Hindlimb muscle (tissue), 1 donor: ENCODE measurements at regions not wholly inside any gene's neighbourhood (a gene's known extent, or its start where the extent isn't known, plus 50 kb on each side); places are given as distances from the start of the nearest gene placed in this dataset.

Experiments
- DNase-seq: peaks from one replicate; pipeline ENCODE4 v3.0.0-alpha.2; 2013

GRCh38 chr17:13740686-13741085, 139.0 kb upstream of the HS3ST3A1 start:
- DNase-seq = no peak

- no peak for DNase-seq
Measured at GRCh38 chr17:13741744-13742143, 140.0 kb upstream of the HS3ST3A1 start.

- DNase-seq = no peak
Measured at GRCh38 chr17:13743906-13744305, 142.2 kb upstream of the HS3ST3A1 start.

GRCh38 chr17:13746404-13746803, 144.7 kb upstream of the HS3ST3A1 start:
- DNase-seq = no peak

GRCh38 chr17:13749166-13749890, 147.6 kb upstream of the HS3ST3A1 start:
- DNase-seq = no peak

- DNase-seq = no peak
Measured at GRCh38 chr17:13749891-13750235, 148.1 kb upstream of the HS3ST3A1 start.

- no peak for DNase-seq
Measured at GRCh38 chr17:13750816-13751793, 149.4 kb upstream of the HS3ST3A1 start.

GRCh38 chr17:13753154-13753553, 151.4 kb upstream of the HS3ST3A1 start:
- no peak for DNase-seq

- DNase-seq = no peak
Measured at GRCh38 chr17:13753771-13754170, 152.0 kb upstream of the HS3ST3A1 start.

GRCh38 chr17:13755851-13756250, 154.1 kb upstream of the HS3ST3A1 start:
- DNase-seq = no peak

GRCh38 chr17:13756763-13757162, 155.0 kb upstream of the HS3ST3A1 start:
- no peak for DNase-seq

- no peak for DNase-seq
Measured at GRCh38 chr17:13757871-13758270, 156.1 kb upstream of the HS3ST3A1 start.

- DNase-seq = no peak
Measured at GRCh38 chr17:13759518-13760335, 158.0 kb upstream of the HS3ST3A1 start.

- no peak for DNase-seq
Measured at GRCh38 chr17:13761038-13761603, 159.4 kb upstream of the HS3ST3A1 start.

GRCh38 chr17:13765701-13766100, 164.0 kb upstream of the HS3ST3A1 start:
- no peak for DNase-seq

GRCh38 chr17:13770702-13771101, 169.0 kb upstream of the HS3ST3A1 start:
- DNase-seq = no peak

- DNase-seq = no peak
Measured at GRCh38 chr17:13775450-13775849, 173.7 kb upstream of the HS3ST3A1 start.

GRCh38 chr17:13776027-13776551, 174.4 kb upstream of the HS3ST3A1 start:
- DNase-seq = no peak

- no peak for DNase-seq
Measured at GRCh38 chr17:13777003-13777402, 175.3 kb upstream of the HS3ST3A1 start.

GRCh38 chr17:13784434-13785095, 182.8 kb upstream of the HS3ST3A1 start:
- no peak for DNase-seq

- DNase-seq = no peak
Measured at GRCh38 chr17:13785981-13786598, 184.4 kb upstream of the HS3ST3A1 start.
